Ovary (tissue), 7 donors: ENCODE measurements at regions not wholly inside any gene's neighbourhood (a gene's known extent, or its start where the extent isn't known, plus 50 kb on each side); places are given as distances from the start of the nearest gene placed in this dataset.

Experiments used
- DNase-seq, 5 donors: peaks; one replicate each; pipeline ENCODE4 v3.0.0-alpha.2; 2019 to 2020
- H3K27ac ChIP-seq, 2 donors: fragments of 200-600 bp; one replicate each; pipeline versions ENCODE4 v1.5.1 to v1.8.0; 2019 to 2022
- H3K27me3 ChIP-seq: fragments of 200-600 bp; one replicate; pipeline ENCODE4 v1.8.0; 2022
- H3K36me3 ChIP-seq: fragments of 200-600 bp; sonication (generic); one replicate; pipeline ENCODE4 v1.5.1; 2019
- H3K4me1 ChIP-seq: one replicate; pipeline ENCODE4 v1.8.1; 2013; ENCODE audit warnings: mild to moderate bottlenecking, moderate library complexity; ENCODE audit not compliant: insufficient read depth
- H3K4me3 ChIP-seq: fragments of 200-600 bp; sonication (generic); one replicate; pipeline ENCODE4 v1.5.1; 2017
- H3K9me3 ChIP-seq, 2 donors: fragments of 200-600 bp in 1 of 2; sonication (generic) in 1 of 2; one replicate each; pipeline versions ENCODE4 v1.5.1 to v1.8.1; 2013 to 2019; ENCODE audit warnings: mild to moderate bottlenecking in 1 of 2, moderate library complexity in 1 of 2
- EP300 ChIP-seq: sonication (generic); formaldehyde crosslinking; IDR thresholded peaks from one replicate; pipeline ENCODE4 v1.6.1; 2017; ENCODE audit warnings: antibody characterized with exemption
- POLR2A ChIP-seq: fragments of 450-650 bp; IDR thresholded peaks from one replicate; pipeline ENCODE4 v1.6.1; 2017; ENCODE audit warnings: antibody characterized with exemption, mild to moderate bottlenecking, moderate library complexity
- WGBS, 3 donors: extraction: QIAGEN DNeasy Blood & Tissue Kit in 1 of 3; methylation state at CpG; one replicate each; pipeline versions ENCODE4 v1.1.5 to v1.1.7; 2013 to 2017; 5-methylcytosine and 5-hydroxymethylcytosine counted together
- intact Hi-C, 4 donors: fragments of 100-400 bp; cut with DNase I; formaldehyde crosslinking; loops; one replicate each; pipeline versions ENCODE4 v1.11.0 to v1.15.1; 2022 to 2023
- TF ChIP-seq, protein P1 (sequence below), 3 donors: fragments of 450-650 bp in 2 of 3; fragments of 200-600 bp in 1 of 3; IDR thresholded peaks; one replicate each; pipeline versions ENCODE4 v1.5.1 to v1.8.0; 2016 to 2022; ENCODE audit warnings: antibody characterized with exemption in 3 of 3, mild to moderate bottlenecking in 1 of 3
- donor health status: DM: no; HTN: no; CAD: no; lungs with moderate emphysema.
- donor health status: DM: no; HTN: no; CAD: no.
- donor health status: Bipolar disorder and iron deficiency.
- donor health status: DM: no; HTN: no; CAD: no.
- donor health status: DM: yes; HTN: yes; CAD: no.

DNA sequence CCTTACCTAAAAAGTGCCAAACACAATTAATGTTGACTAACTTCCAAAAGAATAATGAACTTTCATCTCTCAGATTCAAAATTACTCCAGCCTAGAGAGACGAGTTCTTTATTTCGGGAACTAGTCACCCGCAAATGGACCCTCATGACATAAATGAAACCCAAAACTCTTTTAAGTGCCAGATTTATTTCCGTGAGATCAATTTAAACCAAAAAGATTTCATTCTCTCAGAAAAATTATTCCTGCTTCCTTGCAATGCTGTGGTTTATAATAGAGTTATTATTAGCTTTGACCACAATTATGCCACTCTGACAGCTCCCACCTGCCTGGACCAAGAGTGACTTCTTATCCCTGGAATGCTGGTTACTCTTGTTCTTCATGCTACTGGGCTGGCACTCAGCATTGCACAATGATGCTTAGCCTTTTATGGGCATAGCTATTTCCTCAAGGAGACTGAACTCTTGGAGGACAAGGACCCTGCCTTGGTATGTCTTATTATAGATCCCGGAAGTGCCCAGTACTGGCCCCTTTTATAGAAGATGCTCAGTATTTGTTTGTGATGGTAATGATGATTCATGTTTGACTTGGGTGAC lies 183.5 kb downstream of the SNX18 start:
- no peak overlapping the region for H3K4me3 ChIP-seq
- H3K27ac ChIP-seq: no peak overlapping the region
- WGBS, 3 donors: 18 to 60% (median 29%) methylated on average over 5 of the region's 5 CpGs
- TF ChIP-seq, protein P1, sequence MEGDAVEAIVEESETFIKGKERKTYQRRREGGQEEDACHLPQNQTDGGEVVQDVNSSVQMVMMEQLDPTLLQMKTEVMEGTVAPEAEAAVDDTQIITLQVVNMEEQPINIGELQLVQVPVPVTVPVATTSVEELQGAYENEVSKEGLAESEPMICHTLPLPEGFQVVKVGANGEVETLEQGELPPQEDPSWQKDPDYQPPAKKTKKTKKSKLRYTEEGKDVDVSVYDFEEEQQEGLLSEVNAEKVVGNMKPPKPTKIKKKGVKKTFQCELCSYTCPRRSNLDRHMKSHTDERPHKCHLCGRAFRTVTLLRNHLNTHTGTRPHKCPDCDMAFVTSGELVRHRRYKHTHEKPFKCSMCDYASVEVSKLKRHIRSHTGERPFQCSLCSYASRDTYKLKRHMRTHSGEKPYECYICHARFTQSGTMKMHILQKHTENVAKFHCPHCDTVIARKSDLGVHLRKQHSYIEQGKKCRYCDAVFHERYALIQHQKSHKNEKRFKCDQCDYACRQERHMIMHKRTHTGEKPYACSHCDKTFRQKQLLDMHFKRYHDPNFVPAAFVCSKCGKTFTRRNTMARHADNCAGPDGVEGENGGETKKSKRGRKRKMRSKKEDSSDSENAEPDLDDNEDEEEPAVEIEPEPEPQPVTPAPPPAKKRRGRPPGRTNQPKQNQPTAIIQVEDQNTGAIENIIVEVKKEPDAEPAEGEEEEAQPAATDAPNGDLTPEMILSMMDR (IDR thresholded peaks at IDR 0.05): no peak
- TF ChIP-seq POLR2A: no peak
- no peak for TF ChIP-seq EP300
- H3K9me3 ChIP-seq: no peaks in the 10 kb centered on the region
- intact Hi-C loops: no loop called here
- H3K27me3 ChIP-seq: no peaks in the 10 kb centered on the region
- peaks cover 11% of the 10 kb centered on the region for H3K4me1 ChIP-seq
- peak; percentile 33 to 71 (median 52) for DNase-seq
- no peaks in the 10 kb centered on the region for H3K36me3 ChIP-seq

DNA sequence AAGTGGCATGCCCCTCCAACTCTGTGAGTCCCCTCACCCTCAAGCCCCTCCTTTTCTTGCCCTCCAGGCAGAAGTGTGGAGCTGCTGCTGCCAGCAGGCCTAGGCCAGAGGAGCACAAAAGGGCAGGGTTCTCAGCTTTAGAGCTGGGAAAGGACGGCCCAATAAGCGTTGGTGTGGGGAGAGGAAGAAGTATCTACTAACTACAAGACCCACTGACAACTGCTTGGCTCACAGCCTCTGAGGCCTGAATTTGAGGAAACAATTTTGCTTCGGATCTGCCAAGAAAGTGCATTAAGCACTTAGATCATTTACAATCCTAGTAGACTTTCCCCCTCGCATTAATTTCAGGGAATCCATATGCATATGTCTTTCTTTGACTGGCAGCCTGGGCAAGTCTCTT lies 179.4 kb downstream of the SNX18 start:
- peaks cover 12% of the 10 kb centered on the region for H3K4me1 ChIP-seq
- intact Hi-C loops: no loop called here
- no peaks in the 10 kb centered on the region for H3K27me3 ChIP-seq
- no peak overlapping the region for H3K4me3 ChIP-seq
- no peaks in the 10 kb centered on the region for H3K9me3 ChIP-seq
- no peak overlapping the region for H3K27ac ChIP-seq
- 31 to 44% (median 32%) methylated on average over 4 of the region's 4 CpGs for WGBS, 3 donors
- H3K36me3 ChIP-seq: no peaks in the 10 kb centered on the region
- TF ChIP-seq, protein P1 (IDR thresholded peaks at IDR 0.05): no peak
- TF ChIP-seq EP300: no peak
- no peak for TF ChIP-seq POLR2A
- DNase-seq: no peak

DNA sequence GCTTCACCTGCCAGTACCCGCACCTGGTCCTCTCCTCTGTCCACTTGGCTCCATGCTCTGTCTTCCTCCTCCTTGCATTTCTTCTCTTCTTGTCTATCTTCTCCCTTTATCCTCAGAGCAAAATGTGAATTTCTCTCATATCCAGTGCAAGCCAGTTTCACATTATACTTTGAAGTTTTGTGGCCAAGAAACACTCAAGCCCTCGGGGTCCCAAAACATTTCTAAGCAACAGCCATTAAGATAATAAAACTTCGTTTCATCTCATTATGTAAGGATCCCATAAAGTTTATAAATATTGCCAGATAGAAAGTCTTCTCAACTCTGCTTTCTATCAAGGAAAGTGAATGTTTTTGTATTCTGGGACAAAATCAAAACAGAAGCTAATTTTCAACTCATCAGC lies 178.8 kb downstream of the SNX18 start:
- intact Hi-C loops: no loop called here
- H3K27ac ChIP-seq: no peak overlapping the region
- H3K27me3 ChIP-seq: no peaks in the 10 kb centered on the region
- no peak overlapping the region for H3K4me3 ChIP-seq
- TF ChIP-seq EP300 (no peak), POLR2A (no peak)
- TF ChIP-seq, protein P1 (IDR thresholded peaks at IDR 0.05): no peak
- H3K4me1 ChIP-seq: peaks cover 12% of the 10 kb centered on the region
- 20 to 31% (median 21%) methylated on average over 3 of the region's 3 CpGs for WGBS, 3 donors
- no peaks in the 10 kb centered on the region for H3K36me3 ChIP-seq
- no peaks in the 10 kb centered on the region for H3K9me3 ChIP-seq
- no peak for DNase-seq

DNA sequence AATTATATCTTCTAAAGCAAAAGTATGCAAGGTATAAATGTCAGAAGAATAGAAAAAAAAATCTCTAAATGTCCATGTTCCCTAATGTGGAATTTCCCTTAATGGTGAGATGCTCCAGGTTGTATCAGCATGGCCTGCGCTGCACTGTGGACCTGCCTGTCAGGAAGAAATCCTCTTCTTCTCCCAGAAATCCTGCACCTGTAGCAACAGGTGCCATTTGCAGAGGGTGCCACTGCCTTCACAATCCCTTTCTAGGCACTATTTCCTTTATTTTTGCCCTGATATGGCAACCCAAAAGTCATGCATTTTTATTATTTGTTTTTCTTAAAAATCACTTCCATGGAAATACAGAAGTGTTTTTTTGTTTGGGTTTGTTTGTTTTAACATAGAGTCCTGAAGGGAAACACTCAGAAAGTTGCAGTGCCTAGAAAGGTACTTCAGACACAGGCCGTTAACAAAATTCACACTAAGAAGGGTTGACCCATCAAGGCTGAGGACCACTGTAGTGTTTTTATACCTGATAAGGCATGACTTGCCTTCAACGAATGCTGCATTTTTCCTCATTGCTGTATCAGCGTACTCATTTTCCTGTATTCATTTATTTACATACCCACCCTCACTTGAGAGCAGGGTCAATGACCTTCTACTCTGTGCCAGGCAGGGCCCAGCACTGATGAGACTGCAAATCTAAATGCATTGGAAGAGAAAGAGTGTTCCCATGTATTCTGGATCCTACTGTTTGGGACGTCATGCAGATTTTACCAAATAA lies 177.8 kb downstream of the SNX18 start:
- intact Hi-C loops: no loop called here
- DNase-seq: no peak
- WGBS, 3 donors: 84 to 94% (median 85%) methylated on average over 5 of the region's 5 CpGs
- Histone ChIP-seq H3K36me3 (no peaks in the 10 kb centered on the region), H3K4me3 (no peak overlapping the region), H3K27me3 (no peaks in the 10 kb centered on the region), H3K4me1 (peaks cover 11% of the 10 kb centered on the region), H3K9me3 (no peaks in the 10 kb centered on the region), H3K27ac (no peak overlapping the region)
- TF ChIP-seq, protein P1 (IDR thresholded peaks at IDR 0.05): no peak
- no peak for TF ChIP-seq EP300
- TF ChIP-seq POLR2A: no peak
